HG03064 (cell line): ENCODE measurements at regions not wholly inside any gene's neighbourhood (a gene's known extent, or its start where the extent isn't known, plus 50 kb on each side); places are given as distances from the start of the nearest gene placed in this dataset.
"Not testable (repeated sequence)": the region's sequence is repeated elsewhere in the genome, so short reads cannot be mapped to it uniquely, and the experiment has no call there.

Source experiments
- ATAC-seq: cut with Tn5 transposase; IDR thresholded peaks from one replicate; pipeline ENCODE4 v1.9.1; 2021; ENCODE audit warnings: low read depth; ENCODE audit not compliant: unreplicated experiment

- no peak for ATAC-seq
Observed at GRCh38 chr1:200258447-200259375, 151.1 kb downstream of the ZNF281 start.

- no peak for ATAC-seq
Observed at GRCh38 chr1:200257235-200257634, 152.6 kb downstream of the ZNF281 start.

- not testable (repeated sequence) for ATAC-seq
Observed at GRCh38 chr1:200254602-200255001, 155.2 kb downstream of the ZNF281 start.

GRCh38 chr1:200253774-200254495 is 155.9 kb downstream of the ZNF281 start:
- ATAC-seq, result no peak

- ATAC-seq, result no peak
Observed at GRCh38 chr1:200252531-200252930, 157.3 kb downstream of the ZNF281 start.

GRCh38 chr1:200250469-200250868 is 159.4 kb downstream of the ZNF281 start:
- ATAC-seq, result no peak

- no peak for ATAC-seq
Observed at GRCh38 chr1:200248541-200248940, 161.3 kb downstream of the ZNF281 start.

- no peak for ATAC-seq
Observed at GRCh38 chr1:200247518-200247917, 162.3 kb downstream of the ZNF281 start.

- no peak for ATAC-seq
Observed at GRCh38 chr1:200245473-200245872, 164.4 kb downstream of the ZNF281 start.

GRCh38 chr1:200243042-200243437 is 166.8 kb downstream of the ZNF281 start:
- ATAC-seq, result no peak

GRCh38 chr1:200242110-200243041 is 167.5 kb downstream of the ZNF281 start:
- no peak for ATAC-seq

GRCh38 chr1:200240656-200241055 is 169.2 kb downstream of the ZNF281 start:
- ATAC-seq, result no peak

GRCh38 chr1:200238311-200238710 is 171.5 kb downstream of the ZNF281 start:
- no peak for ATAC-seq

GRCh38 chr1:200237066-200237465 is 172.8 kb downstream of the ZNF281 start:
- ATAC-seq, result no peak

GRCh38 chr1:200234938-200235337 is 174.9 kb downstream of the ZNF281 start:
- no peak for ATAC-seq

- ATAC-seq, result no peak
Observed at GRCh38 chr1:200233393-200233792, 176.4 kb downstream of the ZNF281 start.

GRCh38 chr1:200231787-200232231 is 178.0 kb downstream of the ZNF281 start:
- no peak for ATAC-seq

GRCh38 chr1:200230671-200231070 is 179.2 kb downstream of the ZNF281 start:
- no peak for ATAC-seq

- no peak for ATAC-seq
Observed at GRCh38 chr1:200228486-200228885, 181.3 kb downstream of the ZNF281 start.

- ATAC-seq, result no peak
Observed at GRCh38 chr1:200228081-200228480, 181.8 kb downstream of the ZNF281 start.
